GM13976 (cell line): ENCODE measurements at regions not wholly inside any gene's neighbourhood (a gene's known extent, or its start where the extent isn't known, plus 50 kb on each side); places are given as distances from the start of the nearest gene placed in this dataset.

Source experiments
- DNase-seq: peaks from one replicate; pipeline ENCODE4 v3.0.0; 2012; ENCODE audit warnings: low spot score
- in situ Hi-C: fragments of 300-500 bp; cut with MboI; formaldehyde crosslinking; loops from one replicate; pipeline ENCODE4 v1.12.0; 2022; ENCODE audit warnings: low sequenced_read_pairs, mixed read lengths, inconsistent platforms; ENCODE audit not compliant: unreplicated experiment
- TF ChIP-seq, protein P1 (sequence below): IDR thresholded peaks from 2 replicates; pipeline ENCODE4 v1.5.1; 2012; ENCODE audit warnings: borderline replicate concordance, mild to moderate bottlenecking; ENCODE audit not compliant: insufficient read depth; ENCODE audit errors: extremely low read depth, missing control alignments, control extremely low read depth

- DNase-seq, result no peak
- in situ Hi-C loops, result no loop called here
- TF ChIP-seq, protein P1, sequence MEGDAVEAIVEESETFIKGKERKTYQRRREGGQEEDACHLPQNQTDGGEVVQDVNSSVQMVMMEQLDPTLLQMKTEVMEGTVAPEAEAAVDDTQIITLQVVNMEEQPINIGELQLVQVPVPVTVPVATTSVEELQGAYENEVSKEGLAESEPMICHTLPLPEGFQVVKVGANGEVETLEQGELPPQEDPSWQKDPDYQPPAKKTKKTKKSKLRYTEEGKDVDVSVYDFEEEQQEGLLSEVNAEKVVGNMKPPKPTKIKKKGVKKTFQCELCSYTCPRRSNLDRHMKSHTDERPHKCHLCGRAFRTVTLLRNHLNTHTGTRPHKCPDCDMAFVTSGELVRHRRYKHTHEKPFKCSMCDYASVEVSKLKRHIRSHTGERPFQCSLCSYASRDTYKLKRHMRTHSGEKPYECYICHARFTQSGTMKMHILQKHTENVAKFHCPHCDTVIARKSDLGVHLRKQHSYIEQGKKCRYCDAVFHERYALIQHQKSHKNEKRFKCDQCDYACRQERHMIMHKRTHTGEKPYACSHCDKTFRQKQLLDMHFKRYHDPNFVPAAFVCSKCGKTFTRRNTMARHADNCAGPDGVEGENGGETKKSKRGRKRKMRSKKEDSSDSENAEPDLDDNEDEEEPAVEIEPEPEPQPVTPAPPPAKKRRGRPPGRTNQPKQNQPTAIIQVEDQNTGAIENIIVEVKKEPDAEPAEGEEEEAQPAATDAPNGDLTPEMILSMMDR, result no peak
These were observed 257.5 kb downstream of the CDH11 start for GRCh38 chr16:64864232-64864809.

- DNase-seq, result no peak
- TF ChIP-seq, protein P1, result no peak
- in situ Hi-C loops, result no loop called here
These were observed 263.8 kb downstream of the CDH11 start for GRCh38 chr16:64858076-64858475.

GRCh38 chr16:64857411-64857810 lies 264.5 kb downstream of the CDH11 start:
- in situ Hi-C loops, result no loop called here
- TF ChIP-seq, protein P1, result no peak
- no peak for DNase-seq

- DNase-seq, result no peak
- TF ChIP-seq, protein P1, result no peak
- in situ Hi-C loops, result no loop called here
These were observed 268.3 kb downstream of the CDH11 start for GRCh38 chr16:64853551-64853950.

DNA sequence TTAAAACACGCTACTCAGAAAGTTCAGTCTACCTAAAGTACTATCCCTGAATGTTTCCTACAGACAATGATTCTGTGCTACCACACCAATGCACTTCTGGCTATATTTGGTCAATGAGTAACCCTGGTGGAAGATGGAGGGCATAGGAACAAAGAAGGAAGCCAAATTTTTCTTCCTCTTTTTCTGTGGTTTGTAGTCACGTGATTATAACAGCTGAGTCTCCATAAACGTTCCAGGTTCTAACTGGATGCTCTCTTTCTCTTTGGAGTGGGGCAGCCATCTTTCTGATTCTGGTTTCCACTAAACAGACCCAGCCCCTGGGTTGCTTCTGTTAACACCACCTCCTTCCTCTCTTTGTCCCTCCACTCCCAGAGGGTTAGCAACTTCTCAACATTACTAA lies 274.9 kb downstream of the CDH11 start:
- in situ Hi-C loops, result no loop called here
- no peak for DNase-seq
- TF ChIP-seq, protein P1, result no peak

DNA sequence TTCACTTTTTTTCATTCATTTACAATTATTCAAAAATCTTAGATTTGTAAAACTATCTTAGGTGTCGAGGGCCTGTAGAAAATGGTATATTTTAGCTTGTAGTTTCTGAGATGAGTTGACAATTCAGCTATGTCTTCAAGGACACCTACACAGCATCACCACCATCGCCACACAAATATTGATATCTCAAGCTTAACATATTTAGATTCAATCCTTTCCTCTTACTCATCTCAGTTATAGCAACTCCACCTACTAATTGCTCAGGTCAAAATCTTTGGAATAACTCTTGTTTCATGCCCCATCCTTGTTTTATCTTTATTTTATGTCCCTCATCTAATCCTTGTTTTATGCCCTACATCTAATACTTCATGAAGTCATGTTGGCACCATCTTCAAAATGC lies 276.8 kb downstream of the CDH11 start:
- in situ Hi-C loops, result no loop called here
- TF ChIP-seq, protein P1, result no peak
- no peak for DNase-seq
